ENCODE measurements at regions not wholly inside any gene's neighbourhood (a gene's known extent, or its start where the extent isn't known, plus 50 kb on each side); places are given as distances from the start of the nearest gene placed in this dataset.
"Not testable (repeated sequence)": the region's sequence is repeated elsewhere in the genome, so short reads cannot be mapped to it uniquely, and the experiment has no call there.

GRCh38 chr12:131535779-131536178 is 175.1 kb upstream of the SFSWAP start:
- Histone ChIP-seq H3K27ac (no peak overlapping the region), H3K4me3 (ENCODE audit: low read depth, low read length) (no peak overlapping the region), H3K36me3 (no peaks in the 10 kb centered on the region), H3K27me3 (ENCODE audit: insufficient read depth, low read depth, severe bottlenecking) (no peaks in the 10 kb centered on the region), H3K9me3 (ENCODE audit: severe bottlenecking) (no peaks in the 10 kb centered on the region)
- no peak for DNase-seq
- TF ChIP-seq CTCF (IDR thresholded peaks at IDR 0.05; ENCODE audit: low read depth, low read length), result no peak

- H3K27me3 ChIP-seq (ENCODE audit: insufficient read depth, low read depth, severe bottlenecking), result no peaks in the 10 kb centered on the region
Measured at GRCh38 chr12:131536337-131536736, 174.6 kb upstream of the SFSWAP start.

GRCh38 chr12:131536766-131537165 is 174.1 kb upstream of the SFSWAP start:
- Histone ChIP-seq H3K27ac (no peak overlapping the region), H3K36me3 (no peaks in the 10 kb centered on the region), H3K27me3 (ENCODE audit: insufficient read depth, low read depth, severe bottlenecking) (no peaks in the 10 kb centered on the region), H3K9me3 (ENCODE audit: severe bottlenecking) (no peaks in the 10 kb centered on the region), H3K4me3 (ENCODE audit: low read depth, low read length) (no peak overlapping the region)
- TF ChIP-seq CTCF (IDR thresholded peaks at IDR 0.05; ENCODE audit: low read depth, low read length), result no peak
- no peak for DNase-seq

More at GRCh38 chr12:131536337-131536736, 174.6 kb upstream of the SFSWAP start:
- Histone ChIP-seq H3K4me3 (ENCODE audit: low read depth, low read length) (no peak overlapping the region), H3K9me3 (ENCODE audit: severe bottlenecking) (no peaks in the 10 kb centered on the region), H3K27ac (no peak overlapping the region), H3K36me3 (no peaks in the 10 kb centered on the region)
- DNase-seq, result no peak
- no peak for TF ChIP-seq CTCF (IDR thresholded peaks at IDR 0.05; ENCODE audit: low read depth, low read length)

- H3K36me3 ChIP-seq, result no peaks in the 10 kb centered on the region
- DNase-seq, result no peak
- H3K27ac ChIP-seq, result no peak overlapping the region
Measured at GRCh38 chr12:131537267-131537958, 173.5 kb upstream of the SFSWAP start.

GRCh38 chr12:131539381-131539780 is 171.5 kb upstream of the SFSWAP start:
- no peaks in the 10 kb centered on the region for H3K27me3 ChIP-seq (ENCODE audit: insufficient read depth, low read depth, severe bottlenecking)
- H3K27ac ChIP-seq, result no peak overlapping the region
- no peaks in the 10 kb centered on the region for H3K36me3 ChIP-seq
- DNase-seq, result no peak
- H3K9me3 ChIP-seq (ENCODE audit: severe bottlenecking), result no peaks in the 10 kb centered on the region
- no peak for TF ChIP-seq CTCF (IDR thresholded peaks at IDR 0.05; ENCODE audit: low read depth, low read length)
- no peak overlapping the region for H3K4me3 ChIP-seq (ENCODE audit: low read depth, low read length)

More at GRCh38 chr12:131537267-131537958, 173.5 kb upstream of the SFSWAP start:
- Histone ChIP-seq H3K4me3 (ENCODE audit: low read depth, low read length) (no peak overlapping the region), H3K9me3 (ENCODE audit: severe bottlenecking) (no peaks in the 10 kb centered on the region), H3K27me3 (ENCODE audit: insufficient read depth, low read depth, severe bottlenecking) (no peaks in the 10 kb centered on the region)
- TF ChIP-seq CTCF (IDR thresholded peaks at IDR 0.05; ENCODE audit: low read depth, low read length), result no peak

- Histone ChIP-seq H3K27ac (no peak overlapping the region), H3K9me3 (ENCODE audit: severe bottlenecking) (no peaks in the 10 kb centered on the region), H3K4me3 (ENCODE audit: low read depth, low read length) (no peak overlapping the region), H3K36me3 (no peaks in the 10 kb centered on the region), H3K27me3 (ENCODE audit: insufficient read depth, low read depth, severe bottlenecking) (no peaks in the 10 kb centered on the region)
- DNase-seq, result no peak
- TF ChIP-seq CTCF (IDR thresholded peaks at IDR 0.05; ENCODE audit: low read depth, low read length), result no peak
Measured at GRCh38 chr12:131540138-131540623, 170.7 kb upstream of the SFSWAP start.

- not testable (repeated sequence) for H3K4me3 ChIP-seq (ENCODE audit: low read depth, low read length); H3K27me3 ChIP-seq (ENCODE audit: insufficient read depth, low read depth, severe bottlenecking); H3K36me3 ChIP-seq; H3K9me3 ChIP-seq (ENCODE audit: severe bottlenecking); H3K27ac ChIP-seq; DNase-seq
Measured at GRCh38 chr12:131541512-131541911, 169.4 kb upstream of the SFSWAP start.
